ENCODE measurements at regions not wholly inside any gene's neighbourhood (a gene's known extent, or its start where the extent isn't known, plus 50 kb on each side); places are given as distances from the start of the nearest gene placed in this dataset.

- Histone ChIP-seq H3K4me3 (no peak overlapping the region), H3K9me3 (replicated peaks; ENCODE audit: control insufficient read depth, insufficient read depth, low read length) (no peaks in the 10 kb centered on the region), H4K20me1 (ENCODE audit: control insufficient read depth, insufficient read depth) (no peaks in the 10 kb centered on the region), H3K9ac (ENCODE audit: control insufficient read depth, insufficient read depth, low read length) (no peak overlapping the region), H3K79me2 (ENCODE audit: control insufficient read depth, insufficient read depth, low read length) (no peaks in the 10 kb centered on the region), H3K4me2 (ENCODE audit: control insufficient read depth, insufficient read depth) (no peak overlapping the region), H3K36me3 (ENCODE audit: control insufficient read depth in 2 of 2, insufficient read depth in 2 of 2, low read length in 1 of 2) (no peaks in the 10 kb centered on the region), H3K27ac (ENCODE audit: control insufficient read depth, insufficient read depth) (no peak overlapping the region), H3K27me3 (replicated peaks in 1 of 2; ENCODE audit: control insufficient read depth in 2 of 2, insufficient read depth in 2 of 2, low read length in 1 of 2) (no peaks in the 10 kb centered on the region), H3K4me1 (ENCODE audit: control insufficient read depth, insufficient read depth, low read length) (no peaks in the 10 kb centered on the region), H2AFZ (ENCODE audit: control insufficient read depth, low read depth, low read length) (no peak overlapping the region)
- ChIA-PET POLR2A (no interaction called here), CTCF (no interaction called here), SMC1A (ENCODE audit: uncharacterized antibody, unreplicated experiment) (no interaction called here), RAD21 (ENCODE audit: unreplicated experiment) (no interaction called here)
- in situ Hi-C loops (cut with MboI) (no loop called here), intact Hi-C loops (cut with micrococcal nuclease; ENCODE audit: unreplicated experiment) (no loop called here)
- no TSS peak for BruUV-seq (replicated peaks)
- 42% methylated on average over 2 of the region's 2 CpGs for WGBS (ENCODE audit: insufficient coverage, insufficient replicate concordance, low lambda C conversion rate, missing lambda C conversion rate)
- no peak for DNase-seq (ENCODE audit: low read depth, low spot score)
- TF ChIP-seq, protein P1, sequence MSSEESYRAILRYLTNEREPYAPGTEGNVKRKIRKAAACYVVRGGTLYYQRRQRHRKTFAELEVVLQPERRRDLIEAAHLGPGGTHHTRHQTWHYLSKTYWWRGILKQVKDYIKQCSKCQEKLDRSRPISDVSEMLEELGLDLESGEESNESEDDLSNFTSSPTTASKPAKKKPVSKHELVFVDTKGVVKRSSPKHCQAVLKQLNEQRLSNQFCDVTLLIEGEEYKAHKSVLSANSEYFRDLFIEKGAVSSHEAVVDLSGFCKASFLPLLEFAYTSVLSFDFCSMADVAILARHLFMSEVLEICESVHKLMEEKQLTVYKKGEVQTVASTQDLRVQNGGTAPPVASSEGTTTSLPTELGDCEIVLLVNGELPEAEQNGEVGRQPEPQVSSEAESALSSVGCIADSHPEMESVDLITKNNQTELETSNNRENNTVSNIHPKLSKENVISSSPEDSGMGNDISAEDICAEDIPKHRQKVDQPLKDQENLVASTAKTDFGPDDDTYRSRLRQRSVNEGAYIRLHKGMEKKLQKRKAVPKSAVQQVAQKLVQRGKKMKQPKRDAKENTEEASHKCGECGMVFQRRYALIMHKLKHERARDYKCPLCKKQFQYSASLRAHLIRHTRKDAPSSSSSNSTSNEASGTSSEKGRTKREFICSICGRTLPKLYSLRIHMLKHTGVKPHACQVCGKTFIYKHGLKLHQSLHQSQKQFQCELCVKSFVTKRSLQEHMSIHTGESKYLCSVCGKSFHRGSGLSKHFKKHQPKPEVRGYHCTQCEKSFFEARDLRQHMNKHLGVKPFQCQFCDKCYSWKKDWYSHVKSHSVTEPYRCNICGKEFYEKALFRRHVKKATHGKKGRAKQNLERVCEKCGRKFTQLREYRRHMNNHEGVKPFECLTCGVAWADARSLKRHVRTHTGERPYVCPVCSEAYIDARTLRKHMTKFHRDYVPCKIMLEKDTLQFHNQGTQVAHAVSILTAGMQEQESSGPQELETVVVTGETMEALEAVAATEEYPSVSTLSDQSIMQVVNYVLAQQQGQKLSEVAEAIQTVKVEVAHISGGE (CRISPR knock-in tag; IDR thresholded peaks at IDR 0.05) = no peak
- no peak for TF ChIP-seq CBX5 (IDR thresholded peaks at IDR 0.05; ENCODE audit: low read depth)
- no peak for TF ChIP-seq MYB (IDR thresholded peaks at IDR 0.05; ENCODE audit: borderline replicate concordance, low read depth, low read length)
- TF ChIP-seq, protein P2, sequence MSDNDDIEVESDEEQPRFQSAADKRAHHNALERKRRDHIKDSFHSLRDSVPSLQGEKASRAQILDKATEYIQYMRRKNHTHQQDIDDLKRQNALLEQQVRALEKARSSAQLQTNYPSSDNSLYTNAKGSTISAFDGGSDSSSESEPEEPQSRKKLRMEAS (IDR thresholded peaks at IDR 0.05; ENCODE audit: low read depth, low read length) = no peak
- no peak for ATAC-seq
- FAIRE-seq = no peak
These were observed 466.1 kb downstream of the C4orf33 start for GRCh38 chr4:129561886-129562671.

Measured in GM12878 (cell line).